B cell (primary cell): ENCODE measurements at regions not wholly inside any gene's neighbourhood (a gene's known extent, or its start where the extent isn't known, plus 50 kb on each side); places are given as distances from the start of the nearest gene placed in this dataset.

Experiments
- CTCF ChIP-seq: fragments of 200-600 bp; IDR thresholded peaks from one replicate; pipeline ENCODE4 v1.8.0; 2022; ENCODE audit warnings: antibody characterized with exemption, mild to moderate bottlenecking
- EZH2 ChIP-seq: IDR thresholded peaks from 2 replicates; pipeline ENCODE4 v1.6.1; 2012; ENCODE audit warnings: borderline replicate concordance, low read depth, mild to moderate bottlenecking, moderate library complexity, low read length; ENCODE audit not compliant: insufficient read depth, poor library complexity, severe bottlenecking

GRCh38 chr6:71079677-71080076 is 122.8 kb upstream of the B3GAT2 start:
- TF ChIP-seq CTCF (no peak), EZH2 (no peak)
